ENCODE measurements at regions not wholly inside any gene's neighbourhood (a gene's known extent, or its start where the extent isn't known, plus 50 kb on each side); places are given as distances from the start of the nearest gene placed in this dataset.

GRCh38 chr1:232285138-232285537 lies 344.8 kb downstream of the SIPA1L2 start:
- no peaks in the 10 kb centered on the region for H3K36me3 Mint-ChIP-seq
- ChIA-PET CTCF (interaction anchor here (1.2 kb wide), 1 partner anchor 68 kb away, joined by 3 read pairs; no protein-coding TSS in a partner anchor), POLR2A (no interaction called here)

GRCh38 chr1:232283864-232284263 lies 346.1 kb downstream of the SIPA1L2 start:
- Histone ChIP-seq H3K27me3 (ENCODE audit: insufficient read depth, low read length, poor library complexity, severe bottlenecking) (no peaks in the 10 kb centered on the region), H3K4me3 (ENCODE audit: low read length) (no peak overlapping the region), H3K4me1 (ENCODE audit: insufficient read depth, low read length) (no peaks in the 10 kb centered on the region), H3K27ac (ENCODE audit: low read depth, low read length) (no peak overlapping the region), H3K9me3 (ENCODE audit: low read length) (no peaks in the 10 kb centered on the region), H3K36me3 (ENCODE audit: insufficient read depth, low read length) (no peaks in the 10 kb centered on the region)
- ChIA-PET POLR2A (no interaction called here), CTCF (no interaction called here)
- no peaks in the 10 kb centered on the region for H3K36me3 Mint-ChIP-seq
- DNase-seq: no peak
- H3K4me3 Mint-ChIP-seq: no peak overlapping the region
- no peak overlapping the region for H3K27ac Mint-ChIP-seq
- no peaks in the 10 kb centered on the region for H3K9me3 Mint-ChIP-seq
- H3K4me1 Mint-ChIP-seq: no peaks in the 10 kb centered on the region
- H3K27me3 Mint-ChIP-seq: peaks cover 3 to 7% of the 10 kb centered on the region in 2 donors

More at GRCh38 chr1:232285138-232285537, 344.8 kb downstream of the SIPA1L2 start:
- no peaks in the 10 kb centered on the region for H3K27me3 ChIP-seq (ENCODE audit: insufficient read depth, low read length, poor library complexity, severe bottlenecking)
- H3K36me3 ChIP-seq (ENCODE audit: insufficient read depth, low read length): no peaks in the 10 kb centered on the region
- no peak overlapping the region for H3K27ac Mint-ChIP-seq
- no peaks in the 10 kb centered on the region for H3K9me3 Mint-ChIP-seq
- H3K4me1 ChIP-seq (ENCODE audit: insufficient read depth, low read length): no peaks in the 10 kb centered on the region
- H3K9me3 ChIP-seq (ENCODE audit: low read length): no peaks in the 10 kb centered on the region
- H3K4me3 Mint-ChIP-seq: no peak overlapping the region
- DNase-seq: no peak
- no peak overlapping the region for H3K4me3 ChIP-seq (ENCODE audit: low read length)
- peaks cover 7% of the 10 kb centered on the region in 2 donors for H3K27me3 Mint-ChIP-seq
- no peaks in the 10 kb centered on the region for H3K4me1 Mint-ChIP-seq
- no peak overlapping the region for H3K27ac ChIP-seq (ENCODE audit: low read depth, low read length)

- no peaks in the 10 kb centered on the region for H3K9me3 Mint-ChIP-seq
- no peaks in the 10 kb centered on the region for H3K4me1 ChIP-seq (ENCODE audit: insufficient read depth, low read length)
- POLR2A ChIA-PET: no interaction called here
- no peak for DNase-seq
- H3K4me3 Mint-ChIP-seq: no peak overlapping the region
- H3K36me3 ChIP-seq (ENCODE audit: insufficient read depth, low read length): no peaks in the 10 kb centered on the region
- H3K4me3 ChIP-seq (ENCODE audit: low read length): no peak overlapping the region
- no peaks in the 10 kb centered on the region for H3K27me3 ChIP-seq (ENCODE audit: insufficient read depth, low read length, poor library complexity, severe bottlenecking)
- peaks cover 3 to 7% of the 10 kb centered on the region in 2 donors for H3K27me3 Mint-ChIP-seq
- CTCF ChIA-PET: no interaction called here
- H3K27ac Mint-ChIP-seq: no peak overlapping the region
- H3K27ac ChIP-seq (ENCODE audit: low read depth, low read length): no peak overlapping the region
- H3K36me3 Mint-ChIP-seq: no peaks in the 10 kb centered on the region
- H3K4me1 Mint-ChIP-seq: no peaks in the 10 kb centered on the region
- no peaks in the 10 kb centered on the region for H3K9me3 ChIP-seq (ENCODE audit: low read length)
Observed at GRCh38 chr1:232282498-232282897, 347.4 kb downstream of the SIPA1L2 start.

GRCh38 chr1:232280910-232281309 lies 349.0 kb downstream of the SIPA1L2 start:
- Histone ChIP-seq H3K36me3 (ENCODE audit: insufficient read depth, low read length) (no peaks in the 10 kb centered on the region), H3K27ac (ENCODE audit: low read depth, low read length) (no peak overlapping the region), H3K9me3 (ENCODE audit: low read length) (no peaks in the 10 kb centered on the region), H3K4me3 (ENCODE audit: low read length) (no peak overlapping the region), H3K4me1 (ENCODE audit: insufficient read depth, low read length) (no peaks in the 10 kb centered on the region), H3K27me3 (ENCODE audit: insufficient read depth, low read length, poor library complexity, severe bottlenecking) (no peaks in the 10 kb centered on the region)
- peaks cover 0 to 5% (median 0%) of the 10 kb centered on the region in 3 donors for H3K36me3 Mint-ChIP-seq
- peak overlapping the region in 1 of 8 donors; percentile 63 for H3K27ac Mint-ChIP-seq
- H3K9me3 Mint-ChIP-seq: peaks cover 0 to 2% (median 0%) of the 10 kb centered on the region in 5 donors
- CTCF ChIA-PET: no interaction called here
- POLR2A ChIA-PET: no interaction called here
- peaks cover 9 to 12% of the 10 kb centered on the region in 2 donors for H3K27me3 Mint-ChIP-seq
- no peak overlapping the region for H3K4me3 Mint-ChIP-seq
- H3K4me1 Mint-ChIP-seq: no peaks in the 10 kb centered on the region
- DNase-seq: no peak

- no peak overlapping the region for H3K27ac ChIP-seq (ENCODE audit: low read depth, low read length)
- Mint-ChIP-seq H3K4me3 (no peak overlapping the region), H3K36me3 (peaks cover 0 to 5% (median 0%) of the 10 kb centered on the region in 3 donors), H3K27ac (no peak overlapping the region), H3K27me3 (peaks cover 5 to 19% of the 10 kb centered on the region in 2 donors), H3K9me3 (peaks cover 0 to 2% (median 0%) of the 10 kb centered on the region in 5 donors), H3K4me1 (no peaks in the 10 kb centered on the region)
- ChIA-PET POLR2A (no interaction called here), CTCF (no interaction called here)
- H3K4me1 ChIP-seq (ENCODE audit: insufficient read depth, low read length): no peaks in the 10 kb centered on the region
- H3K4me3 ChIP-seq (ENCODE audit: low read length): no peak overlapping the region
- DNase-seq: no peak
- no peaks in the 10 kb centered on the region for H3K27me3 ChIP-seq (ENCODE audit: insufficient read depth, low read length, poor library complexity, severe bottlenecking)
- no peaks in the 10 kb centered on the region for H3K9me3 ChIP-seq (ENCODE audit: low read length)
- no peaks in the 10 kb centered on the region for H3K36me3 ChIP-seq (ENCODE audit: insufficient read depth, low read length)
Observed at GRCh38 chr1:232279909-232280400, 350.0 kb downstream of the SIPA1L2 start.

- no peak for DNase-seq
- H3K4me1 ChIP-seq (ENCODE audit: insufficient read depth, low read length): no peaks in the 10 kb centered on the region
- Mint-ChIP-seq H3K9me3 (peaks cover 0 to 2% (median 0%) of the 10 kb centered on the region in 5 donors), H3K27me3 (peaks cover 5 to 20% of the 10 kb centered on the region in 2 donors), H3K4me1 (no peaks in the 10 kb centered on the region), H3K36me3 (peaks cover 0 to 5% (median 0%) of the 10 kb centered on the region in 3 donors), H3K27ac (no peak overlapping the region), H3K4me3 (no peak overlapping the region)
- no peak overlapping the region for H3K4me3 ChIP-seq (ENCODE audit: low read length)
- ChIA-PET CTCF (no interaction called here), POLR2A (no interaction called here)
- H3K27me3 ChIP-seq (ENCODE audit: insufficient read depth, low read length, poor library complexity, severe bottlenecking): no peaks in the 10 kb centered on the region
- no peak overlapping the region for H3K27ac ChIP-seq (ENCODE audit: low read depth, low read length)
- no peaks in the 10 kb centered on the region for H3K9me3 ChIP-seq (ENCODE audit: low read length)
- no peaks in the 10 kb centered on the region for H3K36me3 ChIP-seq (ENCODE audit: insufficient read depth, low read length)
Observed at GRCh38 chr1:232278925-232279324, 351.0 kb downstream of the SIPA1L2 start.

- no peaks in the 10 kb centered on the region for H3K4me1 Mint-ChIP-seq
- peaks cover 0 to 2% (median 0%) of the 10 kb centered on the region in 5 donors for H3K9me3 Mint-ChIP-seq
- Histone ChIP-seq H3K9me3 (ENCODE audit: low read length) (no peaks in the 10 kb centered on the region), H3K27ac (ENCODE audit: low read depth, low read length) (no peak overlapping the region), H3K27me3 (ENCODE audit: insufficient read depth, low read length, poor library complexity, severe bottlenecking) (no peaks in the 10 kb centered on the region), H3K36me3 (ENCODE audit: insufficient read depth, low read length) (no peaks in the 10 kb centered on the region), H3K4me3 (ENCODE audit: low read length) (no peak overlapping the region), H3K4me1 (ENCODE audit: insufficient read depth, low read length) (no peaks in the 10 kb centered on the region)
- H3K4me3 Mint-ChIP-seq: no peak overlapping the region
- H3K36me3 Mint-ChIP-seq: peaks cover 0 to 5% (median 0%) of the 10 kb centered on the region in 3 donors
- H3K27ac Mint-ChIP-seq: no peak overlapping the region
- no peak for DNase-seq
- ChIA-PET CTCF (no interaction called here), POLR2A (no interaction called here)
- H3K27me3 Mint-ChIP-seq: peaks cover 2 to 24% of the 10 kb centered on the region in 2 donors
Observed at GRCh38 chr1:232276651-232277050, 353.3 kb downstream of the SIPA1L2 start.

- no peaks in the 10 kb centered on the region for H3K4me1 Mint-ChIP-seq
- ChIA-PET CTCF (no interaction called here), POLR2A (no interaction called here)
- H3K36me3 ChIP-seq (ENCODE audit: insufficient read depth, low read length): no peaks in the 10 kb centered on the region
- H3K4me1 ChIP-seq (ENCODE audit: insufficient read depth, low read length): no peaks in the 10 kb centered on the region
- DNase-seq: no peak
- H3K27ac ChIP-seq (ENCODE audit: low read depth, low read length): no peak overlapping the region
- no peak overlapping the region for H3K27ac Mint-ChIP-seq
- H3K36me3 Mint-ChIP-seq: peaks cover 0 to 5% (median 0%) of the 10 kb centered on the region in 3 donors
- peaks cover 0 to 2% (median 0%) of the 10 kb centered on the region in 5 donors for H3K9me3 Mint-ChIP-seq
- no peaks in the 10 kb centered on the region for H3K9me3 ChIP-seq (ENCODE audit: low read length)
- H3K27me3 ChIP-seq (ENCODE audit: insufficient read depth, low read length, poor library complexity, severe bottlenecking): no peaks in the 10 kb centered on the region
- H3K27me3 Mint-ChIP-seq: peaks cover 3 to 24% of the 10 kb centered on the region in 2 donors
- H3K4me3 ChIP-seq (ENCODE audit: low read length): no peak overlapping the region
- no peak overlapping the region for H3K4me3 Mint-ChIP-seq
Observed at GRCh38 chr1:232274999-232275710, 354.8 kb downstream of the SIPA1L2 start.

Measured in CD8-positive, alpha-beta memory T cell (primary cell).